Muscle layer of duodenum (tissue), 2 donors: ENCODE measurements at regions not wholly inside any gene's neighbourhood (a gene's known extent, or its start where the extent isn't known, plus 50 kb on each side); places are given as distances from the start of the nearest gene placed in this dataset.

ENCODE experiments used
- H3K27ac ChIP-seq: one replicate; pipeline ENCODE4 v1.7.0; 2013; ENCODE audit warnings: mild to moderate bottlenecking, low read length
- H3K27me3 ChIP-seq: one replicate; pipeline ENCODE4 v1.7.0; 2013; ENCODE audit warnings: low read depth, mild to moderate bottlenecking, control low read depth, low read length
- H3K36me3 ChIP-seq, 2 donors: one replicate each; pipeline ENCODE4 v1.7.0; 2013; ENCODE audit warnings: low read length in 2 of 2, control low read depth in 1 of 2, mild to moderate bottlenecking in 1 of 2; ENCODE audit not compliant: insufficient read depth in 2 of 2, control insufficient read depth in 1 of 2
- H3K4me1 ChIP-seq, 2 donors: one replicate each; pipeline ENCODE4 v1.7.0; 2013; ENCODE audit warnings: low read length in 2 of 2, mild to moderate bottlenecking in 2 of 2, control low read depth in 1 of 2, moderate library complexity in 1 of 2; ENCODE audit not compliant: insufficient read depth in 2 of 2, control insufficient read depth in 1 of 2
- H3K4me3 ChIP-seq, 2 donors: one replicate each; pipeline ENCODE4 v1.7.0; 2013; ENCODE audit warnings: low read length in 2 of 2, low read depth in 1 of 2, mild to moderate bottlenecking in 1 of 2
- H3K9me3 ChIP-seq, 2 donors: one replicate each; pipeline ENCODE4 v1.7.0; 2013; ENCODE audit warnings: low read length in 2 of 2, control low read depth in 1 of 2, mild to moderate bottlenecking in 1 of 2; ENCODE audit not compliant: control insufficient read depth in 1 of 2
- donor health status: healthy.

DNA sequence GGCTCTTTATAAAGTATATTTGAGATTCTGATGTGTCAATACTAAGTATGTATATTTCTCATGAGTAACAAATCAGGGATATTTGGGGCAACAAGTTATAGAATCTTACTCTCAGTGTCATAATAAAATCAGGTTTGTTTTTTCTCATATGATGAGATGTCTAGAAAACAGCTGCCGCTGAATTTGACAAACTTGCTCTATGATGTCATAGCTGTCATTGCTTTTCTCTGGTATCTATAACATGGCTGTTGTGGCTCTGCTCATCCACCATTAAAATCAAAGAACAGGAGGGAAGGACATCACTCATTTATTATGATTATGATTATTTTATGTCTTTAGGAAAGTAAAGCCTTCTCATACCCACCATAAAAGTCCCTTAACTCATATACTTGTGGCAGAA is 417.2 kb upstream of the LRRTM4 start:
- no peaks in the 10 kb centered on the region for H3K36me3 ChIP-seq
- no peaks in the 10 kb centered on the region for H3K27me3 ChIP-seq
- no peaks in the 10 kb centered on the region for H3K4me1 ChIP-seq
- no peak overlapping the region for H3K4me3 ChIP-seq
- H3K27ac ChIP-seq, result no peak overlapping the region
- H3K9me3 ChIP-seq, result no peaks in the 10 kb centered on the region

DNA sequence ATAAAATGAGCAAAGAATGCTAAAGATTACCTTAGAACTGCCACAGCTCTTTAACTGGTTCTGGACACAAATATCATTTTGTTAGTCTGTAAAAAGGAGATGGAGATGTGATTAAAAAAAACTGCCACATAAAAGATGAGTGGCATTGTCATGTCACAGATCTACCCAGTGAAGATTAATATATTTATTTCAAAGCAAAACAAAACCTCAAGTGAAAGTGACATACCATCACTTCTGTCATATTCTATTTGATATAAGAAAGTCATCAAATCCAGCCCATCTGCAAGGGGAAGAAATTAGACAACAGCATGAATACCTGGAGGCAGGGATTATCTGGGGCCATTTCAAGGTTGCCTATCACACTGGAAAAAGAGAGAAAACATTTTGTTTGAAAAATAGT is 417.6 kb upstream of the LRRTM4 start:
- H3K36me3 ChIP-seq, result no peaks in the 10 kb centered on the region
- no peaks in the 10 kb centered on the region for H3K27me3 ChIP-seq
- H3K4me3 ChIP-seq, result no peak overlapping the region
- H3K27ac ChIP-seq, result no peak overlapping the region
- no peaks in the 10 kb centered on the region for H3K4me1 ChIP-seq
- no peaks in the 10 kb centered on the region for H3K9me3 ChIP-seq

DNA sequence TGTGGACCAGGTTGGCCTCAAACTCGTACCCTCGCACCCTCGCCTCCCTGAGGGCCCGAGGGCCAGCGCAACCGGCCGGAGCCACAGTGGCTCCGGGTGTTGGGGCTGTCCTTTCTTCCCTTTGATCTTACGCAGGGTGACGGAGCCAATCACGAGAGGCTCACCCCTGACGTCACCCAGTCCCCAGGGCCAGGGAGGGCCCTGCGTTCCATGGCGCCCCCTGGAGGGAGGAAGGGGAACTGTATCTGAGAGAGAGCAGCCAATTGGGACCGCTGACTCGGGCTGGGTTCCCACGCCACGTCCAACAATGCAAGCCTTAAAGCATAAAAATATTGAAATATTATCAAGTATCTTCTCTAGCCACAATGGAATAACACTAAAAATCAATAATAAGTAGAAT is 432.8 kb upstream of the LRRTM4 start:
- Histone ChIP-seq H3K27me3 (no peaks in the 10 kb centered on the region), H3K27ac (no peak overlapping the region), H3K4me1 (no peaks in the 10 kb centered on the region), H3K9me3 (no peaks in the 10 kb centered on the region), H3K36me3 (no peaks in the 10 kb centered on the region), H3K4me3 (no peak overlapping the region)

DNA sequence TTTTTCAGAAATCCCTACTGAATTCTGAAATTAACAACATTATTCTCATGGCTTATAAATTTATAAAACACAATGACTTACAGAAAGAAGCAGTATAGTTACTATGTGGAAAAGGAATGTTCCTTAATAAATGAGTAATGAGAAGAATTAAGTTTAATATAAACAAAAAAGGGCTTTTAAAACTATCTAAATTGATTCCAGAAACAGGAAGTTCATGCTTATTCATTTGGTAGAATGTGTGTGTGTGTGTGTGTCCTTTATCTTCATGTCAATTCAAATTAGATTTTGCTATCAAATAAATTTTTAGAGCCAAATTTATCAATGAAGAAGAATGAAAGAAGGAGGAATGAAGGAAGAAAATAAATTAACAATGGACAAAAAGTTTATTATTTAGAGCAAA is 440.8 kb upstream of the LRRTM4 start:
- H3K4me1 ChIP-seq, result no peaks in the 10 kb centered on the region
- no peaks in the 10 kb centered on the region for H3K36me3 ChIP-seq
- no peak overlapping the region for H3K27ac ChIP-seq
- no peak overlapping the region for H3K4me3 ChIP-seq
- peaks cover 0 to 2% of the 10 kb centered on the region in 2 donors for H3K9me3 ChIP-seq
- no peaks in the 10 kb centered on the region for H3K27me3 ChIP-seq

DNA sequence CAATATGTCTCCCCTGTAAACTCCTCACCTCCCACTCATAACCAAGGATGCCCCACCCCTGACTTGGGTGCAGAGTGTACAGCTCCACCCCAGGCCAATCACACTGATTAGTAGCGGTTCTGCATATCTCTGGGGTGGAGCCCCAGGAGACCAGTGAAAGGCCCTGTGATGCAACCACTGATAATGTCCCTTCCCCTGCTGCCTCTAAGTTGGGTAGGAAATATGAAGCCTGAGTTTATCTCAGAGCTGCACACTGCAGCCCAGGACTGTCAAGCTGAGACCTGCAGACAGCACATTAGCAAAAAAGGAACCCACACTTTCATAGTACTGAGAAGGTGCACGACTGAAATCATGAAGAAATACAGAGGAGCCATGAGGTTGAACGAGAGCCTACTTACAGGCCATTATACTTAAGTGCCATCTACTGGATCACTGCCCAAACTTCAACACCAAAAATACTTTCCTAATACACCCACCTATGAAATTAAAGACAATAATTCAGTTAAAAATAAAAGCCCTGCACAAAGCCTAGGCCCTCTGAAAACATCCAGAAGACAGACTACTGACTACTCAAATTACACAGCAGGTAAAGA is 455.4 kb upstream of the LRRTM4 start:
- Histone ChIP-seq H3K9me3 (no peaks in the 10 kb centered on the region), H3K4me1 (no peaks in the 10 kb centered on the region), H3K27ac (no peak overlapping the region), H3K4me3 (no peak overlapping the region), H3K36me3 (no peaks in the 10 kb centered on the region), H3K27me3 (no peaks in the 10 kb centered on the region)

DNA sequence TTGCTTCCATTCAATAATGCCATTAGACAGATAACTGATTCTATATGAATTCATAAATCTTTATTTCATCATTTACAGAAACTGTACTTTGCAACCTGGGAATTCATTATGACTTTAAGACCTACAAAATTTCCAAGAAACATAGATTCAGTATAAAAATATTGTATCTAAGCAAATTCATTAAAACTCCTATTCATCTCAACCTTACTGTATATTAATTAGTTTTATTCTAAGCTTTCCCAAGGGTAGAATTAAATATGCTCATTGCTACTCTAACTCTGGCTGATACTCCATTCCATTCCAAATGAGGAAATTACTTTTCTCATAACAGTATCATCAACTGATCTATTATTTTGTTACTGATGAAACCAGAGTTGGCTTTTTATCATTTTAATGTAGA is 473.0 kb upstream of the LRRTM4 start:
- Histone ChIP-seq H3K27ac (no peak overlapping the region), H3K9me3 (no peaks in the 10 kb centered on the region), H3K4me3 (no peak overlapping the region), H3K4me1 (no peaks in the 10 kb centered on the region), H3K36me3 (no peaks in the 10 kb centered on the region), H3K27me3 (no peaks in the 10 kb centered on the region)

DNA sequence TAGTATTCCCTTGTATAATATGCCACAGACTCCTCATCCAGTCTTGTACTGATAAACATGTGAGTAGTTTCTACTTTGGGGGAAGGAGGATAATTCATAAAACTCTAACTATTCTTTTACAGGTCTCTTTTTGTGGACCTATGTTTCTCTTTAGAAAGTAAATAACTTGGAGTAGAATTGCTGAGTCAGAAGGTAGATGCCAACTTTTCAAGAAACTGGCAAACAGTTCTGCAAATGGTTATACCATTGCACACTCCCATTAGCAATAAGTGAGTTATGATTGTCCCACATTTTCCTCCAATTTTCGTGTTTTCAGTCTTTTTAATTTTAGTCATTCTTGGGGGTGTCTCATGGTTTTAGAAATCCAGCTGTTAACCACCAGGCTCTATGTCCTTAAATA is 477.2 kb upstream of the LRRTM4 start:
- H3K9me3 ChIP-seq, result no peaks in the 10 kb centered on the region
- no peaks in the 10 kb centered on the region for H3K27me3 ChIP-seq
- no peaks in the 10 kb centered on the region for H3K4me1 ChIP-seq
- no peaks in the 10 kb centered on the region for H3K36me3 ChIP-seq
- H3K27ac ChIP-seq, result no peak overlapping the region
- no peak overlapping the region for H3K4me3 ChIP-seq

DNA sequence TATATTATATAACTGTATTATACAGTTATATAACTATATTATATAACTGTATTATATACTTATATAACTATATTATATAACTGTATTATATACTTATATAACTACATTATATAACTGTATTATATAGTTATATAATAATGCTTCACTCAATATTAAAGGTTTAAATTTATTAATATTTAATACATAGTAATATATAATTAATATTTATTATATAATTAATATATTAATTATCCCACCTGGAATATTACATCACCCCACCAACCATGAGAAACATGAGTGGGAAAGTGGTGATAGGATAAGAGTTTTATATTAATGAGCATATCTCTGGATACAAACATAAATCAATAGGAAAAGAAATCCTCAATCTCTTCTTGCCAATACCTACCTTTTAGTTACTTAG is 487.1 kb upstream of the LRRTM4 start:
- H3K27me3 ChIP-seq, result no peaks in the 10 kb centered on the region
- no peak overlapping the region for H3K4me3 ChIP-seq
- H3K9me3 ChIP-seq, result peaks cover 0 to 4% of the 10 kb centered on the region in 2 donors
- H3K36me3 ChIP-seq, result no peaks in the 10 kb centered on the region
- H3K27ac ChIP-seq, result no peak overlapping the region
- no peaks in the 10 kb centered on the region for H3K4me1 ChIP-seq

DNA sequence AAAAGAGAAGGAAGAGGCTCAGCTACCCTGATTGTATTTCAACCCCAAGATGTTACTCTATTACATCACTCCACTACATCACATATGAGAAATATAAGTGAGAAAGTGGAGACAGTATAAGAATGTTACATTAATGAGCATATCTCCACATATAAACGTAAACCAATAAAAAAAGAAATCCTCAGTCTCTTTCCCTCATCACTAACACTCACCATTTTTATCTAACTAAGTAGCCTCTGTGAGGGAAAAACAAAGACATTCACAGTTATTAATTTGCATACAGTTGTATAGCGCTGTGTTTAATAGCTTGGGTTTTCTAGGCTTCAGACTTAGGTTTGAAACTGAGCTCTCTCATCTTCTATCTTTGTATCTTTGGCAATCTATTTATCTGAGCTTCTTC is 489.1 kb upstream of the LRRTM4 start:
- Histone ChIP-seq H3K9me3 (peaks cover 0 to under 1% of the 10 kb centered on the region in 2 donors), H3K27ac (no peak overlapping the region), H3K4me1 (no peaks in the 10 kb centered on the region), H3K27me3 (no peaks in the 10 kb centered on the region), H3K36me3 (no peaks in the 10 kb centered on the region), H3K4me3 (no peak overlapping the region)

DNA sequence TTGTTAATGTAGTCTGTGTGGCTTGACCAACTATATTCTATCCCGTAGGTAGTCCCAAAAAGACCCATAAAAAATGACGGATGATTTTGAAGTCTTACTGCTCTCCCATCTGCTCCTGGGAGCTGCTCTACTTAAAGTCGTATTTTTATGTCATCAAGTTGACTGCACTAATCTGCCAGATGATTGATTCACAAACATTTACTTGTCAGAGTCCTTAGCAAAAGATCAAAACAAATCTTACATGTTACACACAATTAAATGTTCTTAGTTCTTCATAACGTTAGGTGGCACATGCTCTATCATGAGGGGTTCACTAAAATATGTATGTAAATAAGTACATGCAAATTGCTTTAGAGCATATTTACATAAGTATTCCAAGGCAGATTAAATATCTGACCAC is 498.3 kb upstream of the LRRTM4 start:
- Histone ChIP-seq H3K9me3 (peaks cover 4 to 7% of the 10 kb centered on the region in 2 donors), H3K4me3 (no peak overlapping the region), H3K36me3 (no peaks in the 10 kb centered on the region), H3K4me1 (no peaks in the 10 kb centered on the region), H3K27me3 (no peaks in the 10 kb centered on the region), H3K27ac (no peak overlapping the region)

DNA sequence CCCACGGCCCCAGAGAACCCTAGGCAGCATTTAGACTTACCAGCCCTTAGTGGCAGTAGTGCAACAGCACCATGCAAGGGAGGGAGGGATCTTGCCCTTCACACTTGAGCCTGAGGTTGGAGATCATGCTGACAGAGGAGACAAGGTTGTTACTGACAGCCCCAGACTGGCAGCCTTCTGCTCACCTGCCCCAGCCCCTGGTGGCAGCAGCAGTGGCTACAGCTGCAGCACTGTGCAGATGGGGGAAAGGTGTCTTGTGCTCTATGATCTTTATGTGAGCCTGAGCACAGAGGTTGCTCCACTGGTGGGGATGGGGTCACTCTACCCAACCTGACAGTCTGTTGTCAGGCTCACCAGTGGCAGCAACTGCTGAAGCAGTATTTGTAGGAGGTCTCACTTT is 501.2 kb upstream of the LRRTM4 start:
- H3K9me3 ChIP-seq, result peaks cover 4 to 7% of the 10 kb centered on the region in 2 donors
- no peak overlapping the region for H3K4me3 ChIP-seq
- H3K36me3 ChIP-seq, result no peaks in the 10 kb centered on the region
- no peaks in the 10 kb centered on the region for H3K27me3 ChIP-seq
- H3K4me1 ChIP-seq, result no peaks in the 10 kb centered on the region
- H3K27ac ChIP-seq, result no peak overlapping the region

DNA sequence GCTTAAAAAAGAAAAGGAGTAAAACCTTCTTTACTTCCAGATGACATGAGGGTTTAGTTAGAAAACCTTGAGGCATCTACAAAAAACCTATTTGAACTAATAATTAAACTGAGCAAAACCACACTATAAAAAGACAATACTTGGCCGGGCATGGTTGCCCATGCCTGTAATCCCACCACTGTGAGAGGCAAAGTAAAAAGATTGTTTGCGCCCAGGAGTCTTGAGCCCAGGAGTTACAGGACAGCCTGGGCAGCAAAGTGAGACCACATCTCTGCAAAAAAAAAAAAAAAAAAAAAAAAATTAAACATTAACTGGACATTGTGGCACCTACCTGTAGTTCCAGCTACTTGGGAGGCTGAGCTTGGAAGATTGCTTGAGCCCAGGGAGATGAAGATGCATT is 502.8 kb upstream of the LRRTM4 start:
- Histone ChIP-seq H3K9me3 (peaks cover 4 to 14% of the 10 kb centered on the region in 2 donors), H3K27me3 (no peaks in the 10 kb centered on the region), H3K4me1 (no peaks in the 10 kb centered on the region), H3K4me3 (no peak overlapping the region), H3K36me3 (no peaks in the 10 kb centered on the region), H3K27ac (no peak overlapping the region)
